ENCODE measurements at regions not wholly inside any gene's neighbourhood (a gene's known extent, or its start where the extent isn't known, plus 50 kb on each side); places are given as distances from the start of the nearest gene placed in this dataset.
"Not testable (repeated sequence)": the region's sequence is repeated elsewhere in the genome, so short reads cannot be mapped to it uniquely, and the experiment has no call there.

DNA sequence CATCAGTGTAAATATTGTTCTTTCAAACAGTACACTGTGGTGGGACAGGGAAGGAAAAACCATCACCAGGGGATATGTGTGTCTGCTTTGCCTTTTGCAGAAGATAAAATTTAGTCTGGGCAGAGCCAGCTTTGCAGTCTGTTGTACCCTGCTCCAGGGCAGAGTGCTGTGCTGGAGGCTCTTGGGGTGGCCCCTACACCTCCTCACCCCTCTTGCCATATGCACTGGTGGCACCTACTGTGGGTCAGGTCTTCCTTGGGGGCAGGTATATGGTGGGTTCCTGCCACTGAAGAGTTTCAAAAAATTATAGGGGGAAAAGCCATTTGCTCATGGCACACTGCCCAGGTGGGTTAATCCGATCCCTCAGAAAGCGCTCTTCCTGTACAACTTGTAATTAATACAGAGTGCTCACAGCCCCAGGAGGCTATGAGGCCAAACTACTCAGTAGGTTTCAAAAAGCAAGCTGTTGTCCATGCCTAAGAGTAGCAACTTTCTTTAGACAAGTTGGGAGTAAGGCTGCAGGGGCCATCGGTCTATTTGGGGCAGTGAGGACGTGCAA is 112.7 kb upstream of the BMPER start:
- DNase-seq: no peak

DNA sequence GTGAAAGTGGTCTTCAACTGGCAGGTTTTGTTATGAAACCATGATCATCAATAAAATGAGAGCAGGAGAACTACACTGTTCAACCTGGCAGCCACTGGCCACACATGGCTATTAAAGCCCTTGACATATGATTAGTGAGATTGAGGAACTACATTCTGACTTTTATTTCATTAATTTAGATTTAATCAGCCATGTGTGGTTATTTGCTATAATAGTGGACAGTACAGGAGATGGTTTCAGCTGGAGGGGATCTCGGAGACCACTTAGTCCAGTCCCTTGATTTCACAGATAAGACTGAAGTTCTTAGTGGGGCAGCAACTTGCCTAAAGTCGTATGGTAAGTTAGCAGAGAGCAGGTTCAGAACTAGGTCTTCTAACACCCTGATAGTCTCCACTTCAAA is 111.7 kb upstream of the BMPER start:
- DNase-seq: no peak

DNA sequence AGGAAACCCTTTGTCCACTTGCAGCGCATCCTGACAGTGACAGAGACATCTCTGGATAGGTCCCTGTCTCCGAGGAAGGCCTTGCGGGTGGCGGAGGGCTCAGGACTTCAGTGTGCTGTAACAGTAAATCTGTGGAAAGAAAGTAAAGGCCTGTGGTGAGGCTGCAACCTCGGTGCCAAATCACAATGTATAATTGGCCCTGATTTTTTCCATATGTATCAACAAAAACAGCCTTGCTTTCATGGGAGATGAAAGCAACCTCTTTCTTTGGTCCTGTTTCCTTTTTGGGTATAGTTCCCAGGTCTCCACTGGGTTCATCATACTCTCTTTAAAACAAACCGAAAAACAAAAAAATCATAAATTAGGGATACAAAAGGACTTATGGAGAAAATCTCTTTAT is 110.9 kb upstream of the BMPER start:
- no peak for DNase-seq

DNA sequence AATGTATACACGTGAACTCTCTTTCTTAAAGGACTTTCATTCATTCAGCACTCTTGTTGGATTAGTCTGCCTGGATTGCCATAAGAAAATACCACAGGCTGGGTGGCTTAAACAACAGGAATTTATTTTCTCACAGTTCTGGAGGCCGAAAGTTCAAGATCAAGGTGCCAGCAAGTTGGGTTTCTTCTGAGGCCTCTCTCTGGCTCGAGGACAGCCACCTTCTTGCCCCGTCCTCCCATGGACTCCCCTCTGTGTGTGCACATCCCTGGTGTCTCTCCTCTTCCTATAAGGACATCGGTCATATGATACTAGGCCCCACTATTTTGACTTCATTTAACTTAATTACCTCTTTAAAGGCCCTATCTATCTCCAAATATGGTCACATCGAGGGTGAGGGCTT is 110.4 kb upstream of the BMPER start:
- DNase-seq: no peak

- DNase-seq: no peak
Measured at GRCh38 chr7:33796538-33796937, 108.8 kb upstream of the BMPER start.

DNA sequence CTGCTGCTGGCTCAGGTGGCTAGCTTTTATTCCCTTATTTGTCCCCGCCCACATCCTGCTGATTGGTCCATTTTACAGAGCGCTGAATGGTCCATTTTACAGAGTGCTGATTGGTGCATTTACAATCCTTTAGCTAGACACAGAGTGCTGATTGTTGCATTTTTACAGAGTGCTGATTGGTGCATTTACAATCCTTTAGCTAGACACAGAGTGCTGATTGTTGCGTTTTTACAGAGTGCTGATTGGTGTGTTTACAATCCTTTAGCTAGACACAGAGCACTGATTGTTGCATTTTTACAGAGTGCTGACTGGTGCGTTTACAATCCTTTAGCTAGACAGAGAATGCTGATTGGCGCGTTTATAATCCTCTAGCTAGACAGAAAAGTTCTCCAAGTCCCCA is 107.8 kb upstream of the BMPER start:
- DNase-seq: not testable (repeated sequence)

DNA sequence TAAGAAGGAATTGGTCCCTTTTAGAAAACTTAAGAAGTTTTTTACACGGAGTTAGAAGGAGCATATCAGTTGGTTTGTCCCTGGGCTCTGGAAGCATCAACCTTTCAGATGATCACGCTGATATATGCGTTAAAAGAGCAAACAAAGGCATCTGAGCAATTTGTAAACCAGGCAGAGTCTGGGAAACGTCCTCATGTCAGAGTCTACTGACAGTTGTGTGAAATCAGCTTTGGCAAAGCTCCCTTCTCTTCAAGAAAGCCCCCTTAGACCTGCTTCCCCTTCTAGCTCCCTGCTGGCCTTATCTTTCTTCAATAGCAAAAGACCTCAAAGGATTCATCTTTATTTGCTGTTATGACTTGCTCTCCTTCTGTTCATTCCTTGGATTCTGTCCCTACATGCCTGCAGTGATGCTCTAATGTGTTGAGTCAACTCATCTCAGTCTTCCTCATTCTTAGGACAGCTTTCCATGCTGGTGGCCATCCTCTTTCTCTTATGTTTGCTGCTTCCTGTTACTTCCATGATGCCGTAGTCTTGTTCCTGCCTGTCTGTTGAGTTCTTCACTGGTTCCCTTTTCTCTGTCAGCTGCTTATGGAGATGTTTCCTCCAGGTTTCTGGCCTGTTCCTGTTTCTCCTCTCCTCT is 106.5 kb upstream of the BMPER start:
- DNase-seq: no peak

DNA sequence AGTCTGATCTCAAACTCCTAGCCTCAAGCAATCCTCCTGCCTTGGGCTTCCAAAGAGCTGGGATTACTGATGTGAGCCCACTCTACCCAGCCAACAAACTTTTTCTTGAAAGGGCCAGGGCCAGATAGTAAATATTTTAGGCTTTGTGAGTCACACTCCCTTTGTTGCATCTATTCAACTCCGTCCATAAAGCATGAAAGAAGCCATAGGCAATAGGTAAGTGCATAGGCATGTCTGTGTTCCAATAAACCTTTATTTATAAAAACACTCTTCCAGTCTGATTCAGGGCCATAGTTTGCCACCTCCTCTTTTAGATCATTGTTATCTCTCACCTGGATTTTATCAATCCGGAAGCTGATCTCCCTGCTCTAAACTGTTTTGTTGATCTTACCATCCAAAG is 105.6 kb upstream of the BMPER start:
- no peak for DNase-seq

GRCh38 chr7:33802600-33802999 is 102.7 kb upstream of the BMPER start:
- no peak for DNase-seq

- DNase-seq: no peak
Measured at GRCh38 chr7:33804140-33804660, 101.1 kb upstream of the BMPER start.

- DNase-seq: no peak
Measured at GRCh38 chr7:33805630-33806233, 99.6 kb upstream of the BMPER start.

GRCh38 chr7:33806298-33807154 is 98.8 kb upstream of the BMPER start:
- no peak for DNase-seq

GRCh38 chr7:33807155-33807530 is 98.2 kb upstream of the BMPER start:
- no peak for DNase-seq

- DNase-seq: no peak
Measured at GRCh38 chr7:33807779-33808482, 97.4 kb upstream of the BMPER start.

DNA sequence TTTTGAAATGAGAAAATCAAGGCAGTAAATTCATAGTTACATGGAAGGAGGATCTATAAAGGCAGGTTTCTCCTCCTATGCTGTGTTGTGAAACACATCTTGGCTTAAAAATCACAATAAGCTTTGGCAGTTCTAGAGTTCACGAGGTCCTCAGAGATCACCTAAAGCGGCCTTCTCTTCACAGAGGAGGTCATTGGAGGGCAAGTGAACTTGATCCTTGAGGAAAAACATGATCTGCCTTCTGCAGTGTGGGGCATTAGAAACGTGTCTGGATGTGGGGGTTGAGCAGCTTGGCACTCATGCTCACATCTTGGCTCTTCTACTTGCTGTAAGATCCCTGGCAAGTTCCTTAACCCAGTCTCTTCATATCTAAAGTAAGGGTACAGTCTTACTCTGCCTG is 96.1 kb upstream of the BMPER start:
- no peak for DNase-seq

DNA sequence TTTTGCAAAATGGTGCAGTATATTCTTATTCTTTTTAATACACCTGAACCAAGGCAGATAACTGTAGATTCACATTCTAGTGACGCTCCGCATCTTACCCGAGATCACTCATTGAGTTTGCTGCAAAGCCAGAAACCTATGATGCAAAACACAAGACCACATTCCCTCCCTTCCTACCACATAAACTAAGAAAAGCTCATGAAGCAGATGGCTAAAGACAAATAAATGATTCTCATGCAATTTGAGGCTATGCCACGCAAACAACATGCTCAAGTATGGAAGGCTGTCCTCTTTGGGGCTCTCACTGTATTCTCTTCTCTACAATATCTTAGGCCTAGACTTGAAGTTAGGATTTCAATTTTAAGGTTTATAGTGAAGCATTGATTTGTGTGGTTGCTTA is 95.0 kb upstream of the BMPER start:
- no peak for DNase-seq

- DNase-seq: no peak
Measured at GRCh38 chr7:33813331-33813730, 92.0 kb upstream of the BMPER start.

- no peak for DNase-seq
Measured at GRCh38 chr7:33814400-33814799, 90.9 kb upstream of the BMPER start.

DNA sequence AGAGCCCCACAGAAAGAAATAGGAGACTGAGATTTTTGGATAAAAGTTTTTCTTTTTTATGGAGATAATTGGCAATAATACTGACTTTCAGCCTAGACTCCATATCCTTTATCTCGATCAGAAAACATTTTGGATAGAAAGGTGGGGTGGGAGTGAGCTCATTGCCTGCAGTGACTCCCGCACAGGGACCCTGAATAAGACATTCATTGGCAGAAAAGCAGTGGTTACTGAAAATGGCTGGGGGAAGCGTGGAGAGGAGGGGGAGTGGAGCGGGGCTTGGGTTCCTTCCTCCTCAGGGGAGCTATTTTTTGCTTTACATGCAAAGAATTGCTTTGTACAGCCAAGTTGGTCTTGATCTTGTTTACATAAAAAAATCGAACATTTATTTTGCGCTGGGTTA is 90.4 kb upstream of the BMPER start:
- no peak for DNase-seq

GRCh38 chr7:33815336-33815735 is 90.0 kb upstream of the BMPER start:
- no peak for DNase-seq

GRCh38 chr7:33816106-33816505 is 89.2 kb upstream of the BMPER start:
- DNase-seq: no peak

DNA sequence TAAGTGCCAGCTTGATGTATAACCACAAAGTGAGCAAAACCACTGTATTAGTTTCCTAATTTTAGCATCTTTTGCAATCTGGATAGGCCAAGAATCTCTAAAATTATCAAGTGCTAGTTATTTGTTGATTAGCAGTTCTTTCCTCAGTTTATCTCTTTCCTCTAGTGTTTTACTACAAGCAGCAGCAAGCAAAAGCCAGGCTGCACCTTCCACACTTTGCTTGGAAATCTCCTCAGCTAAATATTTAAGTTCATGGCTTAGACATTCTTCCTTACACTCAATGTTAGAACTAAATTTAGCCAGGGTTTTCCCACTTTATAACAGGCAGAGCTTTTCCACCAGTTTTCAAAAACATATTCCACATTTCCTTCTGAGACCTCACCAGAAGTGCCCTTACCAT is 85.7 kb upstream of the BMPER start:
- DNase-seq: no peak

DNA sequence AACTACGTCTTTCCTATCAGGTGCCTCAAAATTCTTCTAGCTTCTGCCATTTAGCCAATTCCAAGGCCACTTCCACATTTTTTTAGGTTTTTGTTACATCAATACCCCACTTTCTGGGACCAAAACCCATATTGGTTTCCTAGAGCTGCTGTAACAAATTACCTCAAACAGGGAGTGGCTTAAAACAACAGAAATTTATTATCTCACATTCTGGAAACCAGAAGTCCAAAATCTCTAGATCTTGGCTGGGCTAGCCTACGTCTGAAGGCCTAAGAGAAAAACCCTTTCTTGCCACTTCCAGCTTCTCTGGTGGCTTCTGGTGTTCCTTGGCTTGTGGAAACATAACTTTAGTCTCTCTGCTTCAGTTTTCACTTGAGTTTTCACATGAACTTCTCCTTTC is 85.1 kb upstream of the BMPER start:
- DNase-seq: no peak
